PC-9 (cell line): ENCODE measurements at regions not wholly inside any gene's neighbourhood (a gene's known extent, or its start where the extent isn't known, plus 50 kb on each side); places are given as distances from the start of the nearest gene placed in this dataset.

Source experiments
- BruUV-seq: library from RNA; stranded (reverse); fragments of 400-500 nt; replicated peaks from 2 replicates; lab custom pipeline; 2021; lab: Mats Ljungman, UMichigan
- CTCF ChIA-PET: fragments of 300-600 bp; sonication (Branson Sonifier 250); formaldehyde crosslinking; loops from one replicate; lab custom pipeline; 2022; ENCODE audit warnings: antibody characterized with exemption; lab: Charles Lee
- POLR2A ChIA-PET: fragments of 300-600 bp; sonication (Branson Sonifier 250); formaldehyde crosslinking; loops from one replicate; lab custom pipeline; 2022; ENCODE audit warnings: antibody characterized with exemption; ENCODE audit not compliant: unreplicated experiment; lab: Charles Lee
- DNase-seq, 2 experiments: peaks; one replicate each; pipeline versions ENCODE4 v3.0.0 to v3.0.0-alpha.2; 2015 to 2022; ENCODE audit warnings: mixed read lengths in 1 of 2
- H2AFZ ChIP-seq: fragments of 200-600 bp; sonication (generic); 2 replicates; pipeline ENCODE4 v1.8.1; 2017; ENCODE audit warnings: antibody characterized with exemption
- H3F3A ChIP-seq: fragments of 200-600 bp; sonication (generic); 2 replicates; pipeline ENCODE4 v1.8.1; 2017; ENCODE audit warnings: antibody characterized with exemption, mild to moderate bottlenecking, low read depth; ENCODE audit not compliant: insufficient read depth
- H3K27ac ChIP-seq: fragments of 200-600 bp; sonication (generic); 2 replicates; pipeline ENCODE4 v1.6.1; 2016; ENCODE audit warnings: mixed run types
- H3K27me3 ChIP-seq: fragments of 200-600 bp; sonication (generic); 2 replicates; pipeline ENCODE4 v1.6.1; 2016; ENCODE audit warnings: low read depth, mixed run types; ENCODE audit not compliant: insufficient read depth
- H3K36me3 ChIP-seq: fragments of 200-600 bp; sonication (generic); 2 replicates; pipeline ENCODE4 v1.6.1; 2016; ENCODE audit warnings: low read depth, mixed run types
- H3K4me1 ChIP-seq: fragments of 200-600 bp; sonication (generic); replicated peaks from 2 replicates; pipeline ENCODE4 v1.6.1; 2016; ENCODE audit warnings: mixed run types; ENCODE audit not compliant: insufficient read depth
- H3K4me2 ChIP-seq: fragments of 200-600 bp; sonication (generic); 2 replicates; pipeline ENCODE4 v1.6.1; 2017; ENCODE audit warnings: mixed run types
- H3K4me3 ChIP-seq: fragments of 200-600 bp; sonication (generic); 2 replicates; pipeline ENCODE4 v1.6.1; 2016; ENCODE audit warnings: mixed run types
- H3K79me2 ChIP-seq: fragments of 200-600 bp; sonication (generic); 2 replicates; pipeline ENCODE4 v1.6.1; 2017; ENCODE audit warnings: low read depth, mixed run types
- H3K9me2 ChIP-seq: fragments of 200-600 bp; sonication (generic); 2 replicates; pipeline ENCODE4 v1.8.1; 2017; ENCODE audit warnings: mild to moderate bottlenecking; ENCODE audit not compliant: insufficient read depth
- H3K9me3 ChIP-seq: fragments of 200-600 bp; sonication (generic); 2 replicates; pipeline ENCODE4 v1.8.1; 2016; ENCODE audit warnings: low read depth; ENCODE audit not compliant: insufficient read depth
- H4K20me1 ChIP-seq: fragments of 200-600 bp; sonication (generic); 2 replicates; pipeline ENCODE4 v1.8.1; 2017; ENCODE audit not compliant: insufficient read depth
- EZH2 ChIP-seq: fragments of 200-600 bp; sonication (generic); IDR thresholded peaks from 2 replicates; pipeline ENCODE4 v1.8.0; 2017; ENCODE audit warnings: antibody characterized with exemption, low read depth
- intact Hi-C: fragments of 100-400 bp; cut with micrococcal nuclease; formaldehyde crosslinking; loops from one replicate; pipeline ENCODE4 v1.10.0; 2022; ENCODE audit not compliant: unreplicated experiment
- TF ChIP-seq, protein P1 (sequence below): fragments of 200-600 bp; sonication (generic); conservative IDR thresholded peaks from 2 replicates; pipeline ENCODE4 v1.6.1; 2017; ENCODE audit warnings: mixed run types, antibody characterized with exemption, mild to moderate bottlenecking, moderate library complexity

DNA sequence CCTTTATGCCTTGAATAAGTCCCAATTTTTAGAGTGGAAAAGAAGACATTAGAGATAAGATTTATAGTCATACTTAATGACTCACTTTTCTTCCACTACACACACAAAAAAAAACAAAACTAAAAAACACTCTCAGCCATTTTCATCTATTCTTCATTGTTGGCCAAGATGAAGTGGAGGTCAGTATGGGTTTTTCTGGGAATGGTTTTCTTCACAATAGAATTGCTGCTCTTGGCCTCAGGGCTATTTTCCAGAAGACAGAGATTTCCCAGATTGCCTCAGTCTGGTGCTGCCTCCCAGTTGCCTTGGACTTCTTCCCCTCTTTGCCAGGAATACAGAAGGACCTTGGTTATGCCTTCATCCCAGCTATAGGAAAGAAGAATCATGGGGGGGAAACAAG is 463.7 kb downstream of the TMEM232 start:
- Histone ChIP-seq H3F3A (no peaks in the 10 kb centered on the region), H3K36me3 (no peaks in the 10 kb centered on the region), H3K9me2 (no peaks in the 10 kb centered on the region), H2AFZ (no peak overlapping the region), H3K4me2 (no peak overlapping the region), H3K9me3 (no peaks in the 10 kb centered on the region), H3K4me1 (no peaks in the 10 kb centered on the region), H3K79me2 (no peaks in the 10 kb centered on the region), H3K4me3 (no peak overlapping the region), H3K27ac (no peak overlapping the region), H3K27me3 (no peaks in the 10 kb centered on the region), H4K20me1 (no peaks in the 10 kb centered on the region)
- CTCF ChIA-PET = no interaction called here
- intact Hi-C loops = no loop called here
- POLR2A ChIA-PET = no interaction called here
- no peak for TF ChIP-seq EZH2
- TF ChIP-seq, protein P1, sequence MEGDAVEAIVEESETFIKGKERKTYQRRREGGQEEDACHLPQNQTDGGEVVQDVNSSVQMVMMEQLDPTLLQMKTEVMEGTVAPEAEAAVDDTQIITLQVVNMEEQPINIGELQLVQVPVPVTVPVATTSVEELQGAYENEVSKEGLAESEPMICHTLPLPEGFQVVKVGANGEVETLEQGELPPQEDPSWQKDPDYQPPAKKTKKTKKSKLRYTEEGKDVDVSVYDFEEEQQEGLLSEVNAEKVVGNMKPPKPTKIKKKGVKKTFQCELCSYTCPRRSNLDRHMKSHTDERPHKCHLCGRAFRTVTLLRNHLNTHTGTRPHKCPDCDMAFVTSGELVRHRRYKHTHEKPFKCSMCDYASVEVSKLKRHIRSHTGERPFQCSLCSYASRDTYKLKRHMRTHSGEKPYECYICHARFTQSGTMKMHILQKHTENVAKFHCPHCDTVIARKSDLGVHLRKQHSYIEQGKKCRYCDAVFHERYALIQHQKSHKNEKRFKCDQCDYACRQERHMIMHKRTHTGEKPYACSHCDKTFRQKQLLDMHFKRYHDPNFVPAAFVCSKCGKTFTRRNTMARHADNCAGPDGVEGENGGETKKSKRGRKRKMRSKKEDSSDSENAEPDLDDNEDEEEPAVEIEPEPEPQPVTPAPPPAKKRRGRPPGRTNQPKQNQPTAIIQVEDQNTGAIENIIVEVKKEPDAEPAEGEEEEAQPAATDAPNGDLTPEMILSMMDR = no peak
- no peak for DNase-seq
- BruUV-seq = no TSS peak

DNA sequence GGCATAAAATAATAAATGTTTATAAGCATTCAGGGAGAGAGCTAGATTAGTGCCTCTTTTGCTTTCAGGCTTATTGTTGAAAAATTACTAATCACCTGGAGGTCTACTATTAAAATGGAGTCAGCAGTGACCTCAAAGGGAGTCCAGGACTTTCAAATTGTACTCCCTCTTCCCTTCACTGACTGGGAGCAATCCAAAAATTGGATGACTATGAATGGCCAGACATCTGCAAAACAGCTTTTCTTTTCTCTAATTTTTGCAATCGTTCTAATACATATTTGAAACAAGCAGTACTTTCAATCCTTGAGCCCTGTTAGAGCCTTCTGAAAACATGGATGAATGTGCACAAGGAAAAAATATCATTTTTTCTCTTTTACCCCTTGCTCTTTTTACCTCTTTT is 461.8 kb downstream of the TMEM232 start:
- Histone ChIP-seq H3K9me2 (no peaks in the 10 kb centered on the region), H3K4me3 (no peak overlapping the region), H3K4me1 (no peaks in the 10 kb centered on the region), H4K20me1 (no peaks in the 10 kb centered on the region), H3K36me3 (no peaks in the 10 kb centered on the region), H3K9me3 (no peaks in the 10 kb centered on the region), H2AFZ (no peak overlapping the region), H3K4me2 (no peak overlapping the region), H3K27me3 (no peaks in the 10 kb centered on the region), H3K27ac (no peak overlapping the region), H3F3A (no peaks in the 10 kb centered on the region), H3K79me2 (no peaks in the 10 kb centered on the region)
- intact Hi-C loops = no loop called here
- ChIA-PET CTCF (no interaction called here), POLR2A (no interaction called here)
- no TSS peak for BruUV-seq
- no peak for TF ChIP-seq EZH2
- TF ChIP-seq, protein P1 = no peak
- DNase-seq = no peak

DNA sequence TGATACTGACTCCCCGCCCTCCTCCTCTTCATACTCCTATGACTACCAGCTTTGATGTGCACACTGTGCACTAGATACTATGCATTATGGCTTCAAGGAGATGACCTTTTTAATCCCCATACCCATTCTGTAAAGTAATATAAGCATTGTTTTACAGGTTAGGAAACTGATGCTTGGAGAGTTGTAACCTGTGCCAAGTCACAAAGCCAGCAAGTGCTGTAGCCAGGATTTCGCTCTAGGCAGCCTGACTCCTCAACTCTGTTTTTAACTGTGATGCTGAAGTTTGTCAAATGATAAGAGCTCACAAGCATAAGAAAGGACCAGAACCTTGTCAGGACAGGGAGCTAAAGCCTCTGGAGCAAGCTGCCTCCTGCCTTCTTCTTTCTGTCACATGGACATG is 461.3 kb downstream of the TMEM232 start:
- Histone ChIP-seq H2AFZ (no peak overlapping the region), H3K4me2 (no peak overlapping the region), H3K27me3 (no peaks in the 10 kb centered on the region), H3K4me1 (no peaks in the 10 kb centered on the region), H3K27ac (no peak overlapping the region), H3K4me3 (no peak overlapping the region), H3K79me2 (no peaks in the 10 kb centered on the region), H4K20me1 (no peaks in the 10 kb centered on the region), H3K36me3 (no peaks in the 10 kb centered on the region), H3K9me2 (no peaks in the 10 kb centered on the region), H3K9me3 (no peaks in the 10 kb centered on the region), H3F3A (no peaks in the 10 kb centered on the region)
- POLR2A ChIA-PET = no interaction called here
- BruUV-seq = no TSS peak
- no peak for DNase-seq
- intact Hi-C loops = no loop called here
- TF ChIP-seq, protein P1 = no peak
- TF ChIP-seq EZH2 = no peak
- CTCF ChIA-PET = no interaction called here
